ENCODE measurements at regions not wholly inside any gene's neighbourhood (a gene's known extent, or its start where the extent isn't known, plus 50 kb on each side); places are given as distances from the start of the nearest gene placed in this dataset.
"Not testable (repeated sequence)": the region's sequence is repeated elsewhere in the genome, so short reads cannot be mapped to it uniquely, and the experiment has no call there.

GRCh38 chr4:133584714-133585113, 435.6 kb downstream of the PCDH10 start:
- DNase-seq = no peak

GRCh38 chr4:133581996-133582619, 433.0 kb downstream of the PCDH10 start:
- DNase-seq = no peak

- DNase-seq = no peak
Observed at GRCh38 chr4:133574248-133574647, 425.2 kb downstream of the PCDH10 start.

- DNase-seq = peak; percentile 95
Observed at GRCh38 chr4:133565379-133565778, 416.3 kb downstream of the PCDH10 start.

GRCh38 chr4:133559987-133560386, 410.9 kb downstream of the PCDH10 start:
- DNase-seq = no peak

- no peak for DNase-seq
Observed at GRCh38 chr4:133555671-133556070, 406.6 kb downstream of the PCDH10 start.

- DNase-seq = no peak
Observed at GRCh38 chr4:133550436-133550835, 401.3 kb downstream of the PCDH10 start.

- no peak for DNase-seq
Observed at GRCh38 chr4:133544097-133544496, 395.0 kb downstream of the PCDH10 start.

GRCh38 chr4:133537780-133538281, 388.7 kb downstream of the PCDH10 start:
- no peak for DNase-seq

- not testable (repeated sequence) for DNase-seq
Observed at GRCh38 chr4:133534224-133534623, 385.1 kb downstream of the PCDH10 start.

GRCh38 chr4:133524369-133524768, 375.3 kb downstream of the PCDH10 start:
- no peak for DNase-seq

GRCh38 chr4:133513901-133514300, 364.8 kb downstream of the PCDH10 start:
- no peak for DNase-seq

GRCh38 chr4:133498149-133498548, 349.1 kb downstream of the PCDH10 start:
- DNase-seq = no peak

- DNase-seq = no peak
Observed at GRCh38 chr4:133493776-133494175, 344.7 kb downstream of the PCDH10 start.

- no peak for DNase-seq
Observed at GRCh38 chr4:133493241-133493640, 344.1 kb downstream of the PCDH10 start.

- peak; percentile 3 for DNase-seq
Observed at GRCh38 chr4:133484287-133484686, 335.2 kb downstream of the PCDH10 start.

- peak; percentile 8 for DNase-seq
Observed at GRCh38 chr4:133483600-133484246, 334.6 kb downstream of the PCDH10 start.

GRCh38 chr4:133476063-133476462, 327.0 kb downstream of the PCDH10 start:
- DNase-seq = no peak

- DNase-seq = no peak
Observed at GRCh38 chr4:133474501-133474900, 325.4 kb downstream of the PCDH10 start.

- no peak for DNase-seq
Observed at GRCh38 chr4:133472244-133472643, 323.1 kb downstream of the PCDH10 start.

- no peak for DNase-seq
Observed at GRCh38 chr4:133467290-133467947, 318.3 kb downstream of the PCDH10 start.

GRCh38 chr4:133465022-133465421, 315.9 kb downstream of the PCDH10 start:
- DNase-seq = no peak

- DNase-seq = no peak
Observed at GRCh38 chr4:133464311-133464710, 315.2 kb downstream of the PCDH10 start.

GRCh38 chr4:133452678-133453077, 303.6 kb downstream of the PCDH10 start:
- DNase-seq = no peak

Measured in NCI-H69 (cell line).